SK-N-MC (cell line): ENCODE measurements at regions not wholly inside any gene's neighbourhood (a gene's known extent, or its start where the extent isn't known, plus 50 kb on each side); places are given as distances from the start of the nearest gene placed in this dataset.

ENCODE experiments used
- EZH2 ChIP-seq: fragments of 200-600 bp; sonication (generic); IDR thresholded peaks from one replicate; pipeline ENCODE4 v1.6.1; 2017; ENCODE audit warnings: antibody characterized with exemption
- FOXP2 ChIP-seq: optimal IDR thresholded peaks from 2 replicates; pipeline ENCODE3; 2011; ENCODE audit warnings: mild to moderate bottlenecking, moderate library complexity; ENCODE audit not compliant: insufficient read depth; ENCODE audit errors: extremely low read length, control extremely low read depth
- POLR2AphosphoS5 ChIP-seq: IDR thresholded peaks from 2 replicates; pipeline ENCODE4 v1.6.1; 2012; ENCODE audit warnings: mild to moderate bottlenecking, low read depth, low read length, borderline replicate concordance

DNA sequence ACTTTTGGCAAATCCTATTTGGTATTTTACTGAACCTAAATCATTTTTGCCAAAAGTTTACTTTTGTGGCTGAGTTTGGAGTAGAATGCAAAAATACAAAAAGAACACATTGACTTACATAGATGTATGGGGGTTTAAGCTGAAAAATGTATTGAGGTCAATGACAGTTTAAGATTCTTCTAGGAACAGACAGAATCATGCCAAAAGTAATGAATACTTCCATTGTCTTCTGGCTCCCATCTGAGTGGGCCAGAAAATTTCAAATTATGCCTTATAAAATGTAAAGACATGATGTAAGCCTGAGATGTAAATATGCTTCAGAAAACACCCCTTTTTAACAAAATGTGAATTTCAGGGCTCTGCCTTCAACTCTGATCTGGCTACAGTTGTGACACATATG is 375.1 kb upstream of the DPH6 start:
- TF ChIP-seq EZH2: no peak
- no peak for TF ChIP-seq POLR2AphosphoS5
- TF ChIP-seq FOXP2: no peak
